Brain microvascular endothelial cell (primary cell): ENCODE measurements at regions not wholly inside any gene's neighbourhood (a gene's known extent, or its start where the extent isn't known, plus 50 kb on each side); places are given as distances from the start of the nearest gene placed in this dataset.

Source experiments
- DNase-seq: peaks from one replicate; pipeline ENCODE4 v3.0.0-alpha.2; 2020
- H3K27ac ChIP-seq: fragments of 250-450 bp; sonication (Bioruptor Pico); 2 replicates; pipeline ENCODE4 v1.5.1; 2020; ENCODE audit warnings: mild to moderate bottlenecking, moderate library complexity
- H3K27me3 ChIP-seq: fragments of 250-450 bp; sonication (Bioruptor Pico); replicated peaks from 2 replicates; pipeline ENCODE4 v1.5.1; 2020; ENCODE audit warnings: mild to moderate bottlenecking
- H3K36me3 ChIP-seq: fragments of 250-450 bp; sonication (Bioruptor Pico); replicated peaks from 2 replicates; pipeline ENCODE4 v1.5.1; 2020; ENCODE audit warnings: mild to moderate bottlenecking
- H3K4me3 ChIP-seq: 2 replicates; pipeline ENCODE4 v1.5.1; 2011; ENCODE audit warnings: low read depth, mild to moderate bottlenecking, control low read depth, low read length, moderate library complexity
- CTCF ChIP-seq: IDR thresholded peaks from 2 replicates; pipeline ENCODE4 v1.5.1; 2011; ENCODE audit warnings: low read depth, mild to moderate bottlenecking, moderate library complexity, low read length, control low read depth, inconsistent platforms; ENCODE audit errors: missing control alignments
- in situ Hi-C: cut with HindIII; loops from 2 replicates; pipeline ENCODE4 v1.10.0; 2017; ENCODE audit warnings: low sequenced_read_pairs, low pct_ligation_motif_present

- in situ Hi-C loops, result no loop called here
- H3K36me3 ChIP-seq, result no peaks in the 10 kb centered on the region
- H3K27ac ChIP-seq, result no peak overlapping the region
- TF ChIP-seq CTCF, result no peak
- H3K4me3 ChIP-seq, result no peak overlapping the region
- H3K27me3 ChIP-seq, result no peaks in the 10 kb centered on the region
- DNase-seq, result no peak
Observed at GRCh38 chr1:212228076-212228475, 57.1 kb upstream of the PPP2R5A start.

GRCh38 chr1:212228591-212229119 lies 56.6 kb upstream of the PPP2R5A start:
- DNase-seq, result no peak
- no peak overlapping the region for H3K27ac ChIP-seq
- no peak for TF ChIP-seq CTCF
- no peaks in the 10 kb centered on the region for H3K36me3 ChIP-seq
- H3K27me3 ChIP-seq, result no peaks in the 10 kb centered on the region
- in situ Hi-C loops, result no loop called here
- H3K4me3 ChIP-seq, result no peak overlapping the region

- DNase-seq, result peak; percentile 50
- in situ Hi-C loops, result no loop called here
- Histone ChIP-seq H3K4me3 (no peak overlapping the region), H3K27ac (no peak overlapping the region), H3K36me3 (no peaks in the 10 kb centered on the region), H3K27me3 (no peaks in the 10 kb centered on the region)
- no peak for TF ChIP-seq CTCF
Observed at GRCh38 chr1:212229654-212230053, 55.6 kb upstream of the PPP2R5A start.

GRCh38 chr1:212230329-212230728 lies 54.9 kb upstream of the PPP2R5A start:
- Histone ChIP-seq H3K4me3 (no peak overlapping the region), H3K36me3 (no peaks in the 10 kb centered on the region), H3K27ac (no peak overlapping the region), H3K27me3 (no peaks in the 10 kb centered on the region)
- in situ Hi-C loops, result no loop called here
- no peak for DNase-seq
- no peak for TF ChIP-seq CTCF

GRCh38 chr1:212231372-212231771 lies 53.8 kb upstream of the PPP2R5A start:
- H3K4me3 ChIP-seq, result no peak overlapping the region
- in situ Hi-C loops, result no loop called here

More at GRCh38 chr1:212231372-212231771, 53.8 kb upstream of the PPP2R5A start:
- no peaks in the 10 kb centered on the region for H3K36me3 ChIP-seq
- no peak for TF ChIP-seq CTCF
- H3K27me3 ChIP-seq, result no peaks in the 10 kb centered on the region
- no peak overlapping the region for H3K27ac ChIP-seq
- DNase-seq, result no peak
